Transverse colon (tissue), 4 donors: ENCODE measurements at regions not wholly inside any gene's neighbourhood (a gene's known extent, or its start where the extent isn't known, plus 50 kb on each side); places are given as distances from the start of the nearest gene placed in this dataset.
"Not testable (repeated sequence)": the region's sequence is repeated elsewhere in the genome, so short reads cannot be mapped to it uniquely, and the experiment has no call there.

ENCODE experiments used
- CTCF ChIP-seq, 5 experiments: fragments of 200-600 bp in 3 of 5; fragments of 450-650 bp in 2 of 5; sonication (generic) in 3 of 5; IDR thresholded peaks; 1 replicate in 2 of 5; 2 replicates in 3 of 5; pipeline ENCODE4 v1.5.1; 2016 to 2017; ENCODE audit warnings: antibody characterized with exemption in 5 of 5, inconsistent platforms in 3 of 5, mild to moderate bottlenecking in 2 of 5, moderate library complexity in 1 of 5
- POLR2AphosphoS5 ChIP-seq, 3 donors: sonication (generic); formaldehyde crosslinking; IDR thresholded peaks; one replicate each; pipeline ENCODE4 v1.6.1; 2016; ENCODE audit warnings: antibody characterized with exemption in 3 of 3

GRCh38 chr5:34378498-34378897 is 277.6 kb upstream of the RAI14 start:
- not testable (repeated sequence) for TF ChIP-seq CTCF, POLR2AphosphoS5 (IDR thresholded peaks at IDR 0.05)
